T47D (cell line): ENCODE measurements at regions not wholly inside any gene's neighbourhood (a gene's known extent, or its start where the extent isn't known, plus 50 kb on each side); places are given as distances from the start of the nearest gene placed in this dataset.

Experiments
- DNase-seq, 2 experiments: peaks; one replicate each; pipeline versions ENCODE4 v3.0.0 to v3.0.0-alpha.2; 2011 to 2012; ENCODE audit warnings: low read depth in 1 of 2, low spot score in 1 of 2
- JUND ChIP-seq: IDR thresholded peaks from 2 replicates; pipeline ENCODE4 v1.6.1; 2012; ENCODE audit warnings: low read depth
- in situ Hi-C: cut with HindIII; loops from 2 replicates; pipeline ENCODE4 v1.10.0; 2016; ENCODE audit warnings: low sequenced_read_pairs, low pct_unique_long_range_greater_than_20kb

DNA sequence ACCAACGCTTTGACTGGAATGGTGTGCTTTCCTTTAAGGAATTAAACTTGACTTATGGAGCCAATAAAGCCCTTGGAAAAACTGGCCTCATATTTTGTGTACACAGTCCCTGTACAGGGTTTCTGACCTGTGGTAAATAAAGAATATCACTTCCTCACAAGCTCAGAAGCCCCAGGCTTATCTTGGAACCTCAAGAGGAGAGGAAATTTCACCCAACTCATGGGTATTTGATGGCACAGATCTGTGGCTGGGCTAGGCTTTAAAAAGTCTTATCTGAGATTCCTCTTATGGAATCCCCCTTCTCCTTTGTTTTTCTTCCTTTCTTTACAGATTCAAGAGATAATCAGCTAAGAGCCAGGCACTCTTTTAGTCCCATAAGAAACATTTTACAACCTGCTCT lies 89.3 kb upstream of the USP38 start:
- in situ Hi-C loops, result no loop called here
- TF ChIP-seq JUND, result no peak
- no peak for DNase-seq

DNA sequence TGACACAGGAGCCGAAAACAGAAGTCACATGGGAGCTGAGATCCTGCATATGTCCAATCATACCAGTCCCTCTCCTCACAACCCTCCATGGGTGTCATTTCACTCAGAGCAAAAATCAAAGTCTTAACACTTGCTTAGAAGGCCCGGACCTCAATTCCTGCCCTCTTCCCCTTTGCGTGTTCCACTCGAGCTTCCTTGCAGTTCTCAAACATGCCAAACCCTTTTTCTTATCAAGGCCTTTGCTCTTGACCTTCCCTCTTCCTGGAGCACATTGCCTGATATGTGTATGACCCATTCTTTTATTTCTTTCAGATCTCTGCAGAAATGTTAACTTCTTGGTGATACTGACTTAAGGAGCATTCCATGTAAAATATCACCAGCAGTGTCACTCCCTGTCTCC lies 87.0 kb upstream of the USP38 start:
- DNase-seq, result no peak
- TF ChIP-seq JUND, result no peak
- in situ Hi-C loops, result no loop called here

DNA sequence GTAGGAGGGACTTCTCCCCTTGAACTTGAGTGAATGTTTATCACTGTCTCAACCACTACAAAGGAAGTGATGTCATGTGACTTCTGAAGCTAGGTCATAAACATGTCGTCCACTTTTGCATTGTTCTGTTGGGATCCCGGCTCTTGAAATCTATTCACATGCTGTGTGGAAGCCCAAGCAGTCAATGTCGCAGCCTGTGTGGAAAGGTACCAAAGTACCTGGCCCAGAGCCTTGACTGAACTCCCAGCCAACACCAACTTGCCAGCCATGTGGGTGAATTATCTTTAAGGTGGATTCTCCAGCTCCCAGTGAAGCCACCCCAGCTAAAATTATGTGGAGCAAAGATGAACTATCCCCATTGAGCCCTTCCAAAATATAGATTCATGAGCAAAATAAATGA lies 85.0 kb upstream of the USP38 start:
- in situ Hi-C loops, result no loop called here
- TF ChIP-seq JUND, result no peak
- DNase-seq, result no peak

DNA sequence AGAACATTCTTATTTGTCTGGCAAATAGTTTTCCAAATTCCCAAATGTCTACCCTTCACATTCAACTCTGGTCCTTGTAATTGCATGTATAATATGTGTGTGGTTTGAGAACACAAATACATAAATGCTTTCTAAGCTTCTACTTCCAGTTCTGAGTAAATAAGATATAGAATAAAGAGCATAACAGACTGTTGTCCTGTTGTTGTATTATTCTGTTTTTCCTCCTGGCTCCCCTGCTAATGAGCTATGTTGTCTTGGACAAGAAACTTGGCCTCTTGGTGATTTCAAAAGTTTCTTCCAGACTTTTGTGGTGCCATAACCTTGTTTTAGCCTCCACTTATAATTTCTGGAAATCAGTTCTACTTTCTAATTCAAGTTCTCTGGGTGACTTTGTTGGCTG lies 75.3 kb upstream of the USP38 start:
- TF ChIP-seq JUND, result no peak
- in situ Hi-C loops, result no loop called here
- DNase-seq, result no peak

DNA sequence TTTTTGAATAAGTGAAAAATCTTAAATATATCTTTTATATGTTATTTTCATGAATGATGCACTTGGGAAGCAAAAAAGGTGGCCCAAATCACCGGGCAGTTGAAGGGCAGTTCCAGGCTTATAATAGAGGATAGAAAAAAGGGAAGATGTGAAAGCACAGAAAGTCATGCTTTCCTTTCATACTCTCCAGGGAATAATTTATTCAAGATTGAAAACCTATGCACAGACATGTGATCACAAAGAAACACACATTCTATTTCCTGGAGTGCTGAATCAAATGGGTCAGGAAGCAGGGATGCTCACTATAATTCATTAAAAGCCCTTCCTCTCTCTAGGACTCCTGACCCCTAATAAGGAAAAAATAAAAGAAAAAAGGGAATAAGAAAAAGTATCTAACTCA lies 66.1 kb upstream of the USP38 start:
- no peak for DNase-seq
- in situ Hi-C loops, result no loop called here
- no peak for TF ChIP-seq JUND

DNA sequence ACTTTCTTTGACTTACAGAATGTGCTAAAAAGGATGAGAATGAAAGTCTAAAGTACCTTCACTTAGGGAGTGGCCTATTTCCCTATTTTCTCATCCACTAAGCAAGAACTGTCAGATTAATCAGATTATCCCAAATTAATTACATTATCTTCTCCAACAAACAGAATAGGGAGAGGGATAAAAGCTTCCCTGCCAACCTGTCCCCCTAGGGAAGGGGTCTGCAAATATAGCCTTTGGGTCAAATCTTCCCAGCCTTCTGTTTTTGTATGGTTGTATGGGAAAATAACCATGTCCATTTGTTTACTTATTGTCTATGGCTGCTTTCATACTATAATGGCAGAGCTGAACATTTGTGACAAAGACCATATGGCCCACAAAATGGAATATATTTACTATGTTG lies 57.1 kb upstream of the USP38 start:
- in situ Hi-C loops, result no loop called here
- no peak for TF ChIP-seq JUND
- DNase-seq, result no peak

DNA sequence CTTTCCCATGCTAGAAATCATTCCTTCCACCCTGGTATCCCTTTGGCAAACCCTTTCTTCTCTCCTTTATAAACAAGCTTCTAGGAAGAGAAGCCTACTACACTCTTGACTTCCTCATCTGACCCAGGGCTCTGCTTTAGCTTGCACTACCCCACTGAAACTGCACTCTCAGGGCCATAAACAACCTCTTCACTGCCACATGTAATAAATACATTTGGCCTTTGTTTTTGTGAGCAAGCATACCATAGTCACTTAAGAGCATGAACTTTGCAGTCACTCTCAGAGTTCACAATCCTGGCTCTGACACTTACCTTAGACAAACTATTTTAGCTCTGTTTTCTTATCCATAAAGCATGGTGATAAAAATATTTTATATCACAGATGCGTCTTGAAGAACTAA lies 50.7 kb upstream of the USP38 start:
- in situ Hi-C loops, result no loop called here
- DNase-seq, result no peak
- TF ChIP-seq JUND, result no peak
